ENCODE measurements at regions not wholly inside any gene's neighbourhood (a gene's known extent, or its start where the extent isn't known, plus 50 kb on each side); places are given as distances from the start of the nearest gene placed in this dataset.
"Not testable (repeated sequence)": the region's sequence is repeated elsewhere in the genome, so short reads cannot be mapped to it uniquely, and the experiment has no call there.

GRCh38 chr2:113576353-113576752, 50.7 kb upstream of the RABL2A start:
- TF ChIP-seq, protein P1, sequence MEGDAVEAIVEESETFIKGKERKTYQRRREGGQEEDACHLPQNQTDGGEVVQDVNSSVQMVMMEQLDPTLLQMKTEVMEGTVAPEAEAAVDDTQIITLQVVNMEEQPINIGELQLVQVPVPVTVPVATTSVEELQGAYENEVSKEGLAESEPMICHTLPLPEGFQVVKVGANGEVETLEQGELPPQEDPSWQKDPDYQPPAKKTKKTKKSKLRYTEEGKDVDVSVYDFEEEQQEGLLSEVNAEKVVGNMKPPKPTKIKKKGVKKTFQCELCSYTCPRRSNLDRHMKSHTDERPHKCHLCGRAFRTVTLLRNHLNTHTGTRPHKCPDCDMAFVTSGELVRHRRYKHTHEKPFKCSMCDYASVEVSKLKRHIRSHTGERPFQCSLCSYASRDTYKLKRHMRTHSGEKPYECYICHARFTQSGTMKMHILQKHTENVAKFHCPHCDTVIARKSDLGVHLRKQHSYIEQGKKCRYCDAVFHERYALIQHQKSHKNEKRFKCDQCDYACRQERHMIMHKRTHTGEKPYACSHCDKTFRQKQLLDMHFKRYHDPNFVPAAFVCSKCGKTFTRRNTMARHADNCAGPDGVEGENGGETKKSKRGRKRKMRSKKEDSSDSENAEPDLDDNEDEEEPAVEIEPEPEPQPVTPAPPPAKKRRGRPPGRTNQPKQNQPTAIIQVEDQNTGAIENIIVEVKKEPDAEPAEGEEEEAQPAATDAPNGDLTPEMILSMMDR (IDR thresholded peaks at IDR 0.05) = not testable (repeated sequence)
- TF ChIP-seq POLR2A (IDR thresholded peaks at IDR 0.05) = not testable (repeated sequence)
